CD14-positive monocyte (primary cell): ENCODE measurements at regions not wholly inside any gene's neighbourhood (a gene's known extent, or its start where the extent isn't known, plus 50 kb on each side); places are given as distances from the start of the nearest gene placed in this dataset.

Experiments
- DNase-seq, 3 donors: peaks; one replicate each; pipeline ENCODE4 v3.0.0-alpha.2; 2011 to 2022
- H2AFZ ChIP-seq: 2 replicates; pipeline ENCODE4 v1.6.0; 2012; ENCODE audit warnings: mild to moderate bottlenecking, low read depth, low read length, inconsistent platforms; ENCODE audit not compliant: insufficient read depth, poor library complexity, severe bottlenecking
- H3K27ac ChIP-seq, 2 donors: 1 replicate in 1 of 2; 2 replicates in 1 of 2; pipeline ENCODE4 v1.5.1; 2012 to 2013; ENCODE audit warnings: low read length in 2 of 2, control low read depth in 1 of 2, inconsistent platforms in 1 of 2, low read depth in 1 of 2, mild to moderate bottlenecking in 1 of 2
- H3K27me3 ChIP-seq, 2 donors: one replicate each; pipeline versions ENCODE4 v1.6.0 to v1.6.1; 2011 to 2013; ENCODE audit warnings: low read length in 2 of 2; ENCODE audit not compliant: control insufficient read depth in 2 of 2, insufficient read depth in 2 of 2
- H3K36me3 ChIP-seq, 2 donors: replicated peaks in 1 of 2; 1 replicate in 1 of 2; 2 replicates in 1 of 2; pipeline versions ENCODE4 v1.5.1 to v1.6.1; 2012 to 2013; ENCODE audit warnings: low read length in 2 of 2, control low read depth in 1 of 2, inconsistent platforms in 1 of 2, mild to moderate bottlenecking in 1 of 2; ENCODE audit not compliant: insufficient read depth in 2 of 2, control insufficient read depth in 1 of 2
- H3K4me1 ChIP-seq, 2 donors: 1 replicate in 1 of 2; 2 replicates in 1 of 2; pipeline versions ENCODE4 v1.5.1 to v1.6.1; 2012 to 2013; ENCODE audit warnings: low read length in 2 of 2, control low read depth in 1 of 2, inconsistent platforms in 1 of 2, mild to moderate bottlenecking in 1 of 2, moderate library complexity in 1 of 2; ENCODE audit not compliant: insufficient read depth in 2 of 2, control insufficient read depth in 1 of 2
- H3K4me2 ChIP-seq: replicated peaks from 2 replicates; pipeline ENCODE3; 2012; ENCODE audit warnings: low read length, moderate library complexity, mild to moderate bottlenecking; ENCODE audit not compliant: poor library complexity, severe bottlenecking; ENCODE audit errors: extremely low read depth
- H3K4me3 ChIP-seq, 3 experiments: fragments of 200-600 bp in 1 of 3; sonication (generic) in 1 of 3; replicated peaks in 1 of 3; 1 replicate in 2 of 3; 2 replicates in 1 of 3; pipeline ENCODE4 v1.5.1; 2011 to 2013; ENCODE audit warnings: low read length in 3 of 3, mild to moderate bottlenecking in 3 of 3, control low read depth in 2 of 3, low read depth in 2 of 3, inconsistent platforms in 1 of 3, moderate library complexity in 1 of 3
- H3K79me2 ChIP-seq: 2 replicates; pipeline ENCODE4 v1.6.0; 2012; ENCODE audit warnings: mild to moderate bottlenecking, control low read depth, inconsistent platforms, low read length, moderate library complexity; ENCODE audit not compliant: insufficient read depth
- H3K9ac ChIP-seq: 2 replicates; pipeline ENCODE4 v1.6.0; 2017; ENCODE audit warnings: low read length, mild to moderate bottlenecking; ENCODE audit not compliant: insufficient read depth, poor library complexity, severe bottlenecking
- H3K9me3 ChIP-seq, 2 donors: replicated peaks in 1 of 2; 1 replicate in 1 of 2; 2 replicates in 1 of 2; pipeline versions ENCODE4 v1.5.1 to v1.6.1; 2012 to 2013; ENCODE audit warnings: low read length in 2 of 2, control low read depth in 1 of 2; ENCODE audit not compliant: control insufficient read depth in 1 of 2, insufficient read depth in 1 of 2
- H4K20me1 ChIP-seq: 2 replicates; pipeline ENCODE4 v1.6.0; 2012; ENCODE audit warnings: mild to moderate bottlenecking, low read length, control low read depth, moderate library complexity; ENCODE audit not compliant: insufficient read depth
- H3K27ac Mint-ChIP-seq, 7 donors: one replicate each; pipeline ENCODE4 v1.8.0; 2020; ENCODE audit warnings: mild to moderate bottlenecking in 7 of 7, mixed read lengths in 7 of 7, moderate library complexity in 6 of 7, inconsistent platforms in 2 of 7
- H3K27me3 Mint-ChIP-seq, 3 donors: one replicate each; pipeline ENCODE4 v1.8.0; 2021 to 2022; ENCODE audit warnings: low read depth in 3 of 3, mild to moderate bottlenecking in 3 of 3, mixed read lengths in 3 of 3, moderate library complexity in 3 of 3, inconsistent platforms in 1 of 3
- H3K36me3 Mint-ChIP-seq, 2 donors: one replicate each; pipeline ENCODE4 v1.8.0; 2020; ENCODE audit warnings: mixed read lengths in 2 of 2, inconsistent platforms in 1 of 2, mild to moderate bottlenecking in 1 of 2
- H3K4me1 Mint-ChIP-seq: one replicate; pipeline ENCODE4 v1.8.0; 2020; ENCODE audit warnings: mild to moderate bottlenecking, mixed read lengths
- H3K4me3 Mint-ChIP-seq, 2 donors: one replicate each; pipeline ENCODE4 v1.8.0; 2020; ENCODE audit warnings: mild to moderate bottlenecking in 2 of 2, mixed read lengths in 2 of 2, moderate library complexity in 1 of 2
- H3K9me3 Mint-ChIP-seq, 7 donors: one replicate each; pipeline ENCODE4 v1.8.0; 2020 to 2022; ENCODE audit warnings: mixed read lengths in 7 of 7, mild to moderate bottlenecking in 6 of 7, moderate library complexity in 6 of 7, inconsistent platforms in 2 of 7
- WGBS: methylation state at CpG from one replicate; pipeline ENCODE4 v1.1.5; 2013; ENCODE audit warnings: missing lambda C conversion rate; ENCODE audit not compliant: insufficient coverage; 5-methylcytosine and 5-hydroxymethylcytosine counted together
- intact Hi-C, 2 donors: fragments of 100-400 bp; cut with micrococcal nuclease; formaldehyde crosslinking; loops; one replicate each; pipeline versions ENCODE4 v1.15.0 to v1.15.1; 2023
- TF ChIP-seq, protein P1 (sequence below): fragments of 200-600 bp; IDR thresholded peaks from one replicate; pipeline ENCODE4 v1.8.0; 2022; ENCODE audit warnings: antibody characterized with exemption, mild to moderate bottlenecking

GRCh38 chr3:159232966-159233365, 431.1 kb downstream of the MFSD1 start:
- no peak overlapping the region for H3K4me3 Mint-ChIP-seq
- peaks cover 0 to 5% (median 0%) of the 10 kb centered on the region in 7 donors for H3K9me3 Mint-ChIP-seq
- Histone ChIP-seq H3K4me2 (no peak overlapping the region), H3K9me3 (no peaks in the 10 kb centered on the region), H2AFZ (no peak overlapping the region), H3K9ac (no peak overlapping the region), H3K27ac (no peak overlapping the region), H3K4me1 (no peaks in the 10 kb centered on the region), H4K20me1 (no peaks in the 10 kb centered on the region), H3K36me3 (no peaks in the 10 kb centered on the region), H3K4me3 (no peak overlapping the region), H3K27me3 (no peaks in the 10 kb centered on the region), H3K79me2 (no peaks in the 10 kb centered on the region)
- DNase-seq = no peak
- peaks cover 0 to 5% (median 3%) of the 10 kb centered on the region in 3 donors for H3K27me3 Mint-ChIP-seq
- H3K27ac Mint-ChIP-seq = no peak overlapping the region
- H3K4me1 Mint-ChIP-seq = no peaks in the 10 kb centered on the region
- no peaks in the 10 kb centered on the region for H3K36me3 Mint-ChIP-seq
- TF ChIP-seq, protein P1, sequence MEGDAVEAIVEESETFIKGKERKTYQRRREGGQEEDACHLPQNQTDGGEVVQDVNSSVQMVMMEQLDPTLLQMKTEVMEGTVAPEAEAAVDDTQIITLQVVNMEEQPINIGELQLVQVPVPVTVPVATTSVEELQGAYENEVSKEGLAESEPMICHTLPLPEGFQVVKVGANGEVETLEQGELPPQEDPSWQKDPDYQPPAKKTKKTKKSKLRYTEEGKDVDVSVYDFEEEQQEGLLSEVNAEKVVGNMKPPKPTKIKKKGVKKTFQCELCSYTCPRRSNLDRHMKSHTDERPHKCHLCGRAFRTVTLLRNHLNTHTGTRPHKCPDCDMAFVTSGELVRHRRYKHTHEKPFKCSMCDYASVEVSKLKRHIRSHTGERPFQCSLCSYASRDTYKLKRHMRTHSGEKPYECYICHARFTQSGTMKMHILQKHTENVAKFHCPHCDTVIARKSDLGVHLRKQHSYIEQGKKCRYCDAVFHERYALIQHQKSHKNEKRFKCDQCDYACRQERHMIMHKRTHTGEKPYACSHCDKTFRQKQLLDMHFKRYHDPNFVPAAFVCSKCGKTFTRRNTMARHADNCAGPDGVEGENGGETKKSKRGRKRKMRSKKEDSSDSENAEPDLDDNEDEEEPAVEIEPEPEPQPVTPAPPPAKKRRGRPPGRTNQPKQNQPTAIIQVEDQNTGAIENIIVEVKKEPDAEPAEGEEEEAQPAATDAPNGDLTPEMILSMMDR = no peak
- WGBS = 95% methylated on average over 3 of the region's 4 CpGs
- intact Hi-C loops = no loop called here

- no peaks in the 10 kb centered on the region for H3K79me2 ChIP-seq
- Mint-ChIP-seq H3K27ac (no peak overlapping the region), H3K4me3 (no peak overlapping the region), H3K27me3 (peaks cover 2 to 5% (median 3%) of the 10 kb centered on the region in 3 donors), H3K36me3 (no peaks in the 10 kb centered on the region), H3K4me1 (no peaks in the 10 kb centered on the region), H3K9me3 (peaks cover 0 to 3% (median 0%) of the 10 kb centered on the region in 7 donors)
- WGBS = no CpG with 5 or more reads among the region's 2 CpGs
- H3K4me2 ChIP-seq = no peak overlapping the region
- TF ChIP-seq, protein P1 = no peak
- intact Hi-C loops = no loop called here
- H2AFZ ChIP-seq = no peak overlapping the region
- DNase-seq = no peak
- no peak overlapping the region for H3K4me3 ChIP-seq
- H3K4me1 ChIP-seq = no peaks in the 10 kb centered on the region
- H3K27me3 ChIP-seq = no peaks in the 10 kb centered on the region
- H3K36me3 ChIP-seq = no peaks in the 10 kb centered on the region
- H3K9ac ChIP-seq = no peak overlapping the region
- no peaks in the 10 kb centered on the region for H3K9me3 ChIP-seq
- no peaks in the 10 kb centered on the region for H4K20me1 ChIP-seq
- H3K27ac ChIP-seq = no peak overlapping the region
Observed at GRCh38 chr3:159233734-159234133, 431.9 kb downstream of the MFSD1 start.
